Coronary artery (tissue), 2 donors: ENCODE measurements at regions not wholly inside any gene's neighbourhood (a gene's known extent, or its start where the extent isn't known, plus 50 kb on each side); places are given as distances from the start of the nearest gene placed in this dataset.

ENCODE experiments used
- DNase-seq: peaks from one replicate; pipeline ENCODE4 v3.0.0-alpha.2; 2017; ENCODE audit warnings: low spot score
- H3K27ac ChIP-seq, 2 donors: fragments of 200-600 bp; sonication (generic); one replicate each; pipeline ENCODE4 v1.5.1; 2016 to 2019
- H3K4me3 ChIP-seq: fragments of 200-600 bp; sonication (generic); 2 replicates; pipeline ENCODE4 v1.5.1; 2016; ENCODE audit warnings: mild to moderate bottlenecking, moderate library complexity
- CTCF ChIP-seq: fragments of 200-600 bp; sonication (generic); IDR thresholded peaks from one replicate; pipeline ENCODE4 v1.5.1; 2019; ENCODE audit warnings: antibody characterized with exemption

- no peak for TF ChIP-seq CTCF
- Histone ChIP-seq H3K4me3 (no peak overlapping the region), H3K27ac (no peak overlapping the region)
- DNase-seq, result no peak
These were observed 225.0 kb upstream of the CELF2 start for GRCh38 chr10:10792681-10793080.

- H3K4me3 ChIP-seq, result no peak overlapping the region
- TF ChIP-seq CTCF, result no peak
- H3K27ac ChIP-seq, result no peak overlapping the region
These were observed 223.6 kb upstream of the CELF2 start for GRCh38 chr10:10794046-10794445.

GRCh38 chr10:10794791-10795191, 222.9 kb upstream of the CELF2 start:
- no peak for DNase-seq
- Histone ChIP-seq H3K4me3 (no peak overlapping the region), H3K27ac (no peak overlapping the region)
- TF ChIP-seq CTCF, result no peak

More at GRCh38 chr10:10794046-10794445, 223.6 kb upstream of the CELF2 start:
- DNase-seq, result no peak

- H3K4me3 ChIP-seq, result peak overlapping the region; percentile 53
- no peak for TF ChIP-seq CTCF
- no peak for DNase-seq
- peak overlapping the region; percentile 81 to 89 for H3K27ac ChIP-seq
These were observed 221.5 kb upstream of the CELF2 start for GRCh38 chr10:10796061-10796773.

- TF ChIP-seq CTCF, result no peak
- DNase-seq, result no peak
- Histone ChIP-seq H3K27ac (peak overlapping the region; percentile 81 to 89), H3K4me3 (peak overlapping the region; percentile 53)
These were observed 220.8 kb upstream of the CELF2 start for GRCh38 chr10:10796774-10797415.

- H3K27ac ChIP-seq, result peak overlapping the region; percentile 89
- no peak for TF ChIP-seq CTCF
- peak overlapping the region; percentile 53 for H3K4me3 ChIP-seq
- DNase-seq, result no peak
These were observed 220.2 kb upstream of the CELF2 start for GRCh38 chr10:10797513-10797912.
